DMS53 treated with DMSO at 0.1 percent for 48 hours (cell line): ENCODE measurements at regions not wholly inside any gene's neighbourhood (a gene's known extent, or its start where the extent isn't known, plus 50 kb on each side); places are given as distances from the start of the nearest gene placed in this dataset.

Source experiments
- DNase-seq: peaks from one replicate; lab custom pipeline; 2025; ENCODE audit not compliant: unreplicated experiment; lab: John Stamatoyannopoulos, UW

DNA sequence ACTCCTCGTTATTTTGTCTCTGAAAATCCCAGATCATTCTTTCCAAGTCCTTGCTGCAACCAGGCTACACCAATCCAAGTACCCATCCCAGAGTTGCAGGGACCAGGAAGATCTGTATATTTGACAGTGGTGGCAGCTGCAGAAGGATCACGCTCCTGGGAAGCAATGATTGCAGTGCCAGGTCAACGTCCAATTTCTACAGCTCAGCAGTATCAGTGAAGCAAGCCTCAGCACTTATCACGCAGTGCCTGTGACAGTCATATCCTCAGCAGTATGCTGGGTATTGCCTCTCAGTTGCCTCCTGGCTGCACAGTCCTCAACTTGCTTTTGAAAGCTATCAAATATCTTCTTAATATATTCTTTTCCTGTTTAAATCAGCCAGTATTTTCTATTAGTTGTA lies 66.7 kb downstream of the BARHL2 start:
- DNase-seq = no peak

DNA sequence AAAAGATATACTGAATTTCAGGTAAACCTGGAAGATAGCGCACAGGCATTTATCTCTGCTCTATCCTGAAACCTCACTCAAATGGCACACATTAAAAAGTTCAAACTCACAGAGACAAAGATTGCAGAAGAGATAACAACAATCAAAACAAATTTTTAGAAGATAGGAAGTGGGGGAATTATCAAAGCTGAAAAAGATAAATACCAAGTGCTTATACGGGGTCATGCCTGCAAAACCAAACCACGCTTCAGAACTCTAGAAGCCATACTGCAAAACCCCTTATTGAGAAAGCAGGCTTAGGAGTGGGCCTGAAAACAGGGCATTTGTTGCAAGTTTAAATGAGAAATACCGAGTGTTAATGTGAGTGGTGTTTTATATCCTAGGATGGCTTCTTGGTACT lies 76.8 kb downstream of the BARHL2 start:
- no peak for DNase-seq

DNA sequence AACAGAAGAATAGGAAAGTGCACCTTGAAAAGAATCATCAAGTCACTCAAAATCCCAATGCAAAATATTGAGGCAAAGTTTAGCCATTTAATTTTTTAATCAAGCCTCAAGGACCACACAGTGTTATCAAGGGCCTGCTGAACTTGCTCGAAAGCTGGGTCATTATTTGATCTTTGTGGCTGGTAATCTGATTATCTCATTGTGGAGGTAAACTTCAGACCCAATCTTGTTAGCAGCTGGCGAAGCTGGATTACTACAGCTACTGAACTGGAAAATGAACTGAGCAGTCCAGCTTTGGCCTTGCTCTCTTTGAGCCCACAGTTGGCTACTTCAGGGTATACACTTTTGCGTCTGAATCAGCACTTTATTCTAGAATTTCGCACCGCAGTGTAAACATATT lies 94.4 kb downstream of the BARHL2 start:
- no peak for DNase-seq

DNA sequence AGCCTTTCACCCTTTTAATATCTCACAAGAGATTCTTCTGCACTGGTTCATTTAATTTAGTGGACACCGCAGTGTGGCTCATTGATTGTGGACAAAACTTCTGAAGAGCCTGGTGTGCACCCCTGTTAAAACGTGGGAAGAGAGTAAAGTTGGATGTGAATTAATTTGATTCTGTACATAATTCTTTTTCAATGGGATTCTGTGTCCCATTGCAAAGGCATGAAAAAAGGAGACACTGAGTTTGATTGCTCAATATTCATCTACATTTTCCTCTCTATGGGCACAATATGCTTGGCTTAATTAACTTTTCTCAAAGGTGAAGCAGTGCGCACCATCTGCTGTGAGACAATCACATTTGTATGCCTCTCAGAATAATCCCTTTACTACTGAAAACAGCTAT lies 95.1 kb downstream of the BARHL2 start:
- DNase-seq = no peak

DNA sequence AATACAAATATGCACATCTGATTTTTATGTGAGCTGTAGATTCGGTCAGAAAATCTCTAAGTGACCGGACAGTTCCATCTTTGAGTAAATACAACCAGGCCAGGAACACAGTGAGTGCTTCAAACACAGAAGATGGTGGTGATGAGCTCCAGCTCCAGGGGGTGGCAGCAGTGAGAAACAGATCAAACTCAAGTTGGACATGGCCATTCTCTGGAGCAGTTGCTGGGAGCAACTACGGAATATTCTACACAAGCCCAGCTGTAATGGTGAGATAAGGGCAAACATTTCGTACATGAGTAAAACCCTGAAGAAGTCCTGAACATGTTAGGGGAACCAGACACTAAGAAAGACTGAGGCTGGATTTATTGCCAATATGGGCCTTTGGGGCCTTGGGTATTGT lies 100.7 kb downstream of the BARHL2 start:
- peak; percentile 56 for DNase-seq

DNA sequence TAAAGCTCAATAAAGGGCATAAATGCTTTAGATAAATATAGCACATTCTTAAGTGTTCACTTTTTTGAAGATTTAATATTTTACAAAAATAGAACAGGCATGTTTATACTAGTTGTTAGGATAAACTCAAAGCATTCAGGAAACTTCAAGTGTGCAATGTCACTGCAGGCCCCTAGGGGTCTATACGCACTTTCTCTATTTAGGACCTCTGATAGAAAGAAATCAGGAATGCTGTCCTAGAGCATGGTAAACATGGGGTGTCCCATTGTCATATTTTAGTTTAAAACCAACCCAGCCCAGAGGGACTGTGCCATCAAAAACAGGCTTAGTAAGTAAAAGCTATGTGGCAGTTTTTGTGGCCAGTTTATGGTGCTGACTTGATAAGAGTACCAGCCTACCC lies 102.2 kb downstream of the BARHL2 start:
- DNase-seq = no peak

DNA sequence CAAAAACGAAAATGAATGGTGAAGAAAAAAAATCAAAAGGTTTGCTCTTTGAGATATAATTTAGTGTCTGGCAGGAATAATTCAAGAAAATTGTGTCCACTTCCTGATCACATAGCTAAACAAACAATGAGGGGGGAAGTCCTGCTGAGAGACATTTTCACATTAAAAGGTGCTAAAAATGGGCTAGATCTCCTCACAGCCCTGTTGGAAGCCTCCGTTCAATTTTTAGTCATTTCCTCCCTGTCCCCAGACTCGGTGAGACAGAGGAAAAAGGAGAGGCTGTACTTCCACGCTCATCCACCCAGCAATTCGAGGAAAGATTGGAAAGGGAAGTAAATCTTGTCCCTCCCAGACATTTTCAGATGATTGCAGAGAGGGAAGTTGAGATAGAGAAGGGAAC lies 103.7 kb downstream of the BARHL2 start:
- DNase-seq = no peak

DNA sequence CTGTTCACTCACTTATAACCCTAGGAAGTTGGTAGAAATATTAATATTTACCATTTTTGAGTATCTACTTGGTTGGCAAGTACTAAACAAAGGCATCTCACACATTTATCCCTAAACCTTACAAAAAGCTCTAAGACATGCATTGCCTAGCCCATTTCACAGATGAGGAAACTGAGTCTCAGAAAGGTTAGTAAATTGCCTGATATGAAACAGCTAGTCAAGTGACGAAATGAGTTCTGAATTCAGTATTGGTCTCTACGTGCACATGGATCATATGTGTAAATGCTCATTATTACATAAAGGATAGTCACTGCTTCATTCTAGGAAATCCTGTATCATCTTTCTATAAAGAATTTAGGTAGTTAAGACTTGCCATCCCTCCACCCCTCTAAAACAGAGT lies 105.1 kb downstream of the BARHL2 start:
- no peak for DNase-seq

DNA sequence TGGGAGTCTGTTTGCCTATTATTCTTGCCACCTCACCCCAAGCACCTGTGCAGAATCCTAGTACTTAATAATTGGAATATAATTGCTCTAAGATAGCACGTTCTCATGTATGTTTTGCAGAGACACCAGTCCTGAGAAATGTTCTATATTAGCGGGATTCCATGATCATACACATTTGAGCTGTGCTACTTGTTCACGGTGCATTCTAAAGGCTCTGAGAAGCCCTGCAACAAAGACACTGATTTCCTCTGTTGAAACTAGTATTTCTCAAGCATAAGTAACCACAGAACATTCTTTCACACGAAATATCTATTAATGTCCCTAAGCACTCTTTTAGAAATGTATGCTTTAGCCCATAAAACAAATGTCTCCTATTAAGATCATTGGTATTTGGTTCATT lies 109.4 kb downstream of the BARHL2 start:
- no peak for DNase-seq

DNA sequence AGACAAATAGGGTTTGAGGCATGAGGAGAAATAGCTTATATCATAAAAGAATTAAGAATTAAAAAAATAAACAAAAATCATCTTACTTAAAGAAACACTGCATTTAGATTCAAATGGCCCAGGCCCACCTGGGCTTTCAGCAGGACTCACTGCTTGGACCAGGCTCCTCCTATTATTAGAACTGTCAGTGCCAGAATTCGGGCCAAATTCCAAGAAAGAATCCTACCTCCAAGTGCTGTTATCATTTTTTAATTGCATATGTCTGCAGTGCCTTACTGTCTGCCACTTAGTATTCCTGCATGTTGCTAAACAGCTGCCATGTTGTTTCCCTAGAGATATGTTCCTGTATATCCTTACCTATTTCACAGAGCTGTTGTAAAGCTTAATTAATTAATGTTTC lies 112.0 kb downstream of the BARHL2 start:
- DNase-seq = no peak

DNA sequence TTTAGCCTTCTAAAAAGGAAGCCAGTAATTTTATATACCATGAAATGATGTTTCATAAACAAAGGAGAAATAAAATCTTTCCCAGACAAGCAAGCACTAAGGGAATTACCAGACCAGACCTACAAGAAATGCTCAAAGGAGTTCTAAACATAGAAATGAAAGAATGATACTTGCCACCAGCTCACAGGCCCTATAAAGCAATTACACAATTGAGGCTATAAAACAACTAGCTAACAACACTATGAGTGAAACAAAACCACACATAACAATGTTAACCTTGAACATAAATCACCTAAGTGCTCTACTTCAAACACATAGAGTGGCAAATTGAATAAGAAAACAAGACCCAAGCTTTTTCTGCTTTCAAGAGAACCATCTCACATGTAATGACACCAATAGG lies 123.8 kb downstream of the BARHL2 start:
- DNase-seq = no peak

DNA sequence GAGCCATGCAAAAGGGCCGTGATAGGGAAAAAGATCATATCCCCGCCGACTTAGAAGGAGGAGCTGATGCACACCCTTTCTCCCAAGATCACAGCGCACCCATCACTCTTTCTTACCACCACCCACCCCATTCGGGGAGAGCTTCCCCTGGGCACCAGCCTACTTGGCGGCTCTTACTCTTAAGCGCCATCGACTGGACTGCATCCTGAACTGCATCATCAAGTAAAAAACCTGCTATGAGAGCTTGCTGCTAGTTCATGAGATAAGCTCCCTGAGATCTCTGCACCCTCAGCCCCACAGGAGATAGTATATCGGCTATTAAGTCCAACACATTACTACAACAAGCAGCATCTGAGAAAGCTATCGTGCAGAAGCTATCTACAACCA lies 125.1 kb downstream of the BARHL2 start:
- no peak for DNase-seq

DNA sequence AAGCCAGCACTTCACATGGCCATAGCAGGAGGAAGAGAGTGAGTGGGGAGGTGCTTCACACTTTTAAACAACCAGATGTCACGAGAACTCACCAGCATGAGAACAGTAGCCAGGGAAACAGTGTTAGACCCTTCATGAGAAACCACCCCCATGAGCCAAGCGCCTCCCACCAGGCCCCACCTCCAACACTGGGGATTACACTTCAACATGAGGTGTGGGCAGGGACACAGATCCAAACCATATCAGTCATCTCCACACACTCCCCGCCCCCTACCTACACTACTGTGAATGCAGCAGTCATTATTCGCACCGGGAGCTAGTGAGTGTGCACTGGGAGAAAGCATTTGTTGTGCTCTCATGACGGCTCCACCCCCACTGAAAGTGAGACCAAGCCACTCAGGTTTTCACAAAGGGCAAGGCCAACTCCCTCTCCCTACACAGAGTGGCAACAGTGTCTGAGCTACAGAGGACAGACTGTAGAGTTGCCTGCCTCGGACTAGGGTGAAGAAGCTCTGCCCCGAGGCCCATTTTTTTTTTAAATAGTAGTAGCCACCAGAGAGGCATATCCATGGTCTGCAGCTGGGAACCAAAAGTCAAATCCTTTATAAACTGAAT lies 125.6 kb downstream of the BARHL2 start:
- DNase-seq = no peak

DNA sequence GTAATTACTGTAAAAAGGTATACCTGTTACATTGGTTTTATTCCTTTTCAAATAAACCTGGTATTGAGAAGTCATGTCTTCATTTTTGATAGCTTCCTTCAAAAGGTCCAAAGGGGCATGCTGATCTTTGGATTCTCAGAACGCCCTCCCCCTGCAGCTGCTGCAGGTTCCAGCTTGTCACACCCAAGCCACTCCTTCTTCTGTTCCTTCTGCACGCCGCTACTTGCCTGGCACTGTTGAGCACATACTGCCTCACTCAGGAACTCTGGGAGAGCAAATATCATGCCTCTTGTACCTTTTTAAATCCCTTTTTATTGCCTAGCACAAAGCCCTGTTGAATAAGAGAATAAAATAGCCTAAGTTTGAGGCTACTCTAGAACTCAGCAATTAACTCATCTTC lies 136.9 kb downstream of the BARHL2 start:
- no peak for DNase-seq

DNA sequence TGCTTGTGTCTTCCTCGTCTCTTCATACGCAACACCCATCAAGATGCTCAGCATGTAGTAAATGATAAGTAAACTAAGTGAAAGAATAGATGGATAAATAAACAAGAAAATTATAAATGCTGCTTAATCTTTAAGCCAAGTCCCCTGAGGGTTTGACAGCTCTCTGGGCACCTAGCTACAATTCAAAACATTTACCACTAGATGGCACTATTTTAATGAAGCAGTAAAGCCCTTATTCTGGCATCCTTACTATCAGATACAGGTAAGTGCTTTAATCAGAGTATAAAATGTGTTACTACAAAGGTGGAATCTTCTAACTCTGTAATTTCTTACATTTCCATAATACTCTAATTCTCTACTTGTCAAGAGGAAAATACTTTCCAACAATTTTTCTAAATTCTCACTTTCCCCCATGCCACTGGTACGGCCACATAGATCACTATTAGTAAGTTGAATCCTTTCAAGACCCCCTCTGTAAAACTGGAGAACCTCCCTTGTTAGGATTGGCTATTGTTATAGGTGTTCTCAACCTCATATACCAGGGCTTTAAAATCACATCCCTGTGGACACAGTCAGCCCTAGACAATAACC lies 137.8 kb downstream of the BARHL2 start:
- DNase-seq = peak; percentile 74

DNA sequence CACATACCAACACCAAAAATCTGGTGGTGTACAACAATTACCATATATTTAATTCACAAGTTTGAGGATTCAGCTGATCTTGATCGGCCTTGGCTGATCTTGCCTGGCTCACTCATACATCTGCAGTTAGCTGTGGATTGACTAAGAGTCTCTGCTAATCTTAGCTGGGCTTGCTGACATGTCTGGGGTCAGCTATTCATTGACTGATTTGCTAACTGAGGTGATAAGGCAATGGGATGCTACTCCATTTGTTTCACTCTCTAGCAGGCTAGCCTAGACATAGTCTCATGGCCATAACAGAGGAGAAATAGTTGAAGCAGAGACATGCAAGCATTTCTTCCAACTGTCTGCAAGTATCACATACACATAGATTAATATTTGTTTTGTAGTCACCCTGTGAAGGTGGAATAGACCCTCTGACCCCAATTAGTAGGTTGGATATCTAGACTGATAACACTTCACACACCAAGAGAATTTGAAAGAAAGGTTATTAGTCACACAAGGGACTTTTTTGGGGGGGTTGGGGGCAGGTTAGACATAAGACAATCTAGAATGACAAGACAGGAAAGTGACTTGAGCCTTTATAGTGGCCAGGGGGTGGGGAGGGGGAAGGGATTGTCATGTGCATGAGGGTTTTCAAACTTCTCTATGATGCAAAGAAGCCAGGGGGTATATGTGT lies 142.3 kb downstream of the BARHL2 start:
- DNase-seq = no peak

DNA sequence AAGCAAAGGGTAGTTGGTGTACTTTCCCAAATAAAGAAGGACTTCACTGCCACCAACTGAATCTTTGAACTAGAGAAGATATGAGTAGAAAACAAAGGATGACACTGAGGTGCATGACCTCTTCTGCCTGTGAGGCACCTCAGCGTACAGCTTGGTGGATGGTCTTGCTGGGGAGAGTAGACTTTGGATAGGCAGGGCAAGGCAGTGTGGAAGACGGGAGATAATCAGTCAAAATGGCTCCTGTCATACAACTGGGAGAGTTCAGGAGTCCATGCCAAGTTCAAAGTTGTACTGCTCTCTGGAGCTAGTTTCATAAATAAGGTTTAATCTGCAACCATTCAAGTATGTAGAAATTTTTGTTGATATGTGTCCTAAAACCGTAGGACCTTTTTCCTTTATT lies 143.4 kb downstream of the BARHL2 start:
- DNase-seq = no peak

DNA sequence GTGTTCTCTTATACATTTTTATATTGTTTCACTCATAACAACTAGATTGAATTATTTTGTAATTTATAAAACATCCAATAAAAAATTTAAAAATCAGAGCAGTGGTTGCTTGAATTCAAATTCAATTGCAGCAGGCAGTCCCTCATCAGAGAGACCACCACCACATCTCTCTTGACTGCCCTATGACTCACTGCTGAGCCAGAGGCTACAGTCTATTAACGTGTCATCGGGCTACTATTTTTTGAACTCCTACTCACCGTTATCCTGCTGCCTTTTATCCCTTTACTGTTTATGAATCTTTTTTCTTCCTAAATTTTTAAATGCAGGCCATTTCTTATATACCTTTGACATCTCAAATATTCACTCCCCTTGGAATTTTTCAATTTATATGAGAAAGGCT lies 144.7 kb downstream of the BARHL2 start:
- no peak for DNase-seq

DNA sequence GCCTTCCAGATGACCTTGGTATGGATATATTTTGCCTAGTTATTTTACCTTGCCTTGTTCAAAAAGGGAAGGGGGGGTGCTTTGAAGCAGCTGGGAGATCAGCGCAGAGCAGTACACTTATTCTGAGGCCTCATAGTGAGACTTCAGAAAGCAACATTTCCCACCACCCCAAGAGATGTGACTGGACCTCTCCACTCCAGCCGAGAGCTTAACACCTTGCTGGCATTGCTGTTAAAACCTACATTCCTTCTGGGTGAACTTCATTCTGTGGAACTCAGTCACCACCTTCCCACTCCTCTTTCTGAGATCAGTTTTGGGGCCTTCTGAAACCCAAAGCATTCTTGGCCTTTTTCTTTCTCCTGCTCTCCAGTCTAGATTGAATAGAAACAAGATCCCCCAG lies 148.7 kb downstream of the BARHL2 start:
- no peak for DNase-seq

DNA sequence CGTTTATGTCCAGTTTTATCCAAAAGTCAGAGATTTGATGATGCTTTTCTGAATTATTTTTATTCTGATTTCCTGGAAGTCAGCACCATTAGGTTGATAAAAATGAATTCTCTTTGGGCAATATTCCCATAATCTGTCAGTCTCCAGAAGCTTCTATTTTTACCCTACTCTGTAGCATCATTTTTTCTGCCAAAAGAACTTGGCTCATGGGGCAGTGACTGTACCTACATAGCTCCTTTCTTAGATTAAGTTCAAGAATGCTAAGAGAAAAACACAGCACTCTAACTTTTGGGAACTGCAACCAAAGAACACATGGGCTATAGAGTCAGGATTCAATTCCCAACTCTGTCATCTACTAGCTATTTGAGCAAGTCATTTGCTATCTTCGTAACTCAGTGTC lies 152.9 kb downstream of the BARHL2 start:
- no peak for DNase-seq

DNA sequence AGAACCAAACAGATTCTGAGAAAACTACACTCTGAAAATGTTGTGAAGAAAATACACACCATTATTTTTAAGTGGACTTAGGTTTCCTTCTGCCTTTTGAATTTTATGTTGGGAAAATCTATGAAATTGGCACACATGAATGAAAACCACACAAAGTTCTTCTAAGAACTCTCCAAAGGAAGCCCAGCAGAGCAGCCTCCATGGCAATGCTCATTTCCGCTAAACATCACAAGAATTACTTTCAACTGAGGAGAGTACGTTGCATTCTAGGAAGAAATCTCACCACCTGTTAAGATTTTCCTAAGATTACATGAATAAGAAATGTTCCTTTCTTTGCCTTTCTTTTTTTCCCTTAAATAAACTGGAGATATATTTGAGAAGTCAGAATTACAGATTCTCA lies 154.2 kb downstream of the BARHL2 start:
- no peak for DNase-seq

DNA sequence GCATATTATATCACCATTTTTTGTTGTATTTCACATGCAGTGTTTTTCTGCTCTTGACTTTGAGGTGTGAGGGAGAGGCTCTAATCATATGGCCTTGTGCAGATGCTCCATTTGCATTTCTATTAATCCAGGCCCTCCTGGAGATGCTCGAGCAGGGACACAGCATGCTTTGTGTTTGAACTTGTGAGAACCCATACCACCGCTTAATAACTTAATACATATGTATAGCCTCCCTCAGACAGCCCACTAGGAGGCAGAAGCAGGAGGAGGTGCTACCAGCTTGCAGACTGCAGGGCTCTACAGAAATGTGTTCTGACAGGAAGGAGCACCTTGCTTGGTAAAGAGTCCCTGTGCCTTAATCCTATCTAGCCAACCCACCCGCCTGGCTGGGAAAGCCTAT lies 155.2 kb downstream of the BARHL2 start:
- DNase-seq = no peak
